GM21529 (cell line): ENCODE measurements at regions not wholly inside any gene's neighbourhood (a gene's known extent, or its start where the extent isn't known, plus 50 kb on each side); places are given as distances from the start of the nearest gene placed in this dataset.

Experiments
- ATAC-seq: cut with Tn5 transposase; IDR thresholded peaks from one replicate; pipeline ENCODE4 v1.9.1; 2021; ENCODE audit not compliant: unreplicated experiment

DNA sequence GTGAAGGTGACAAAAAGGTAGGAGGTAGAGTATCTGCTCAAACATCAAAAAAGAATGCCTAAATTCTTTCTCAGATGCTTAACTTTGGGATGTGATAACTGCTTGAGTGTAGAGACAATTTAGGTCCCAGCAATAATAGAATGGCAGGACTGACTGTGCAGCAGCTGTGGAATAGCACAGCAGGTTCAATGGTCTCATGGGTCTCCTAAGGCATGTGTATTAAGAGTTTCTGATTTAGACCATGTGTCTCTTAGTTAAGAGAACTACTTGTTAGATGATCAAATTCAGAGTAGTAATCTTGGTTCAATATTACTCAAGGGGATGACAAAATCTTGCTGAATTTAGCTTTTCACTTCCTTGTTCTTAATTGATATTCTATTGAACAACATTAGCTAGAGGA lies 72.0 kb downstream of the ALX1 start:
- no peak for ATAC-seq

DNA sequence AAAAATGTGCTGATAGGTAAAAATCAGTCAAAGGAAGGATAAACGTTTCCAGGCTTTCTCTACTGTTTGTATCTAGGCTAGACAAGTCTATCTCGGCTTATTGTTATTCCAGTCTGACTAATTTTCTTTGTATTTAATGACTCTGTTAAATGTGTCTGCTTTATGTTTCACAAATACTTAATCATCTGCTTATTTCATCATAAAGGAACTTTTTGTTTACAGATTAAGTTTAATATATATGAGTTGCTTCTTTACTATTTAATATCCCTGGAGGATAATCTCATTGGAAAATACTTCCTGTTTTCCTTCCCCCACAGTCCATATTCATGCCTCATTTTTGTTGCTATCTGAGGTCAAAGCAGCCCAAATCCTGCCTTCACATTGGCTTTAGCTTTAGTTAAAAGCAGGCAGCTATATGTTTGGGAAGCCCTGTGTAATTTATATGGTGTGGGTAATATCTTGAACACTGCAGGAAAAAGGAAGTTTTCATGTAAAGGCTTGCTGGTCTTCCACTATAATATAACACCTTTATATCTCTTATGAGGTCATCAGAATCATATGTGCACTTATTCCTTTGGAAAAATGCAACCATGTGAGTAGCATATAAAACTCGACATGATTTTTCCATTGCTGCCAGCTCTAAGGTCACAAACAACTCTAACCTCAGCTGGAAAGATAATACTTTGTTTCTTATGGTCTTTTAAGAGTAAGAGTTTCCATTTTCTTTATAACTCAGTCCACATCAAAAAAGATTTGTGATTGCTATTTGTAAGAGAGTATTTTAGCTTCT lies 76.8 kb downstream of the ALX1 start:
- no peak for ATAC-seq

- ATAC-seq, result no peak
Observed at GRCh38 chr12:85357609-85358008, 77.6 kb downstream of the ALX1 start.

DNA sequence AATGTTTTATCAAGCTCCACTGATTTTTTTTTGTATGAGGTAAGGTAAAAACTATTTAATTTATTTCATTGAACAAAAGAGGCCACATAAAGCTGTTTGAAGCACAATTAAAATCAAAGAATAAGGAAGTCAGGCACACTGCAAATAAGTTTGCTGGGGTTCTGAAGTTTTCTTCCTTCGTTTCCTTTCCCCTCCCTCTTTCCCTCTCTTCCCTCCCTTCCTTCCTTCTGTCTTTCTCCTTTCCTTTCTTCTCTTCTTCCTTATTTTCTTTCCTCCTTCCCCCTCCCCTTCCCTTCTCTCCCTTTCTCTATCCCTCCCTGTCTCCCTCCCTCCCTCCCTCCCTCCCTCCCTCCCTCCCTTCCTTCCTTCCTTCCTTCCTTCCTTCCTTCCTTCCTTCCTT lies 78.7 kb downstream of the ALX1 start:
- no peak for ATAC-seq

GRCh38 chr12:85363382-85364190 lies 83.6 kb downstream of the ALX1 start:
- no peak for ATAC-seq

GRCh38 chr12:85367936-85368335 lies 87.9 kb downstream of the ALX1 start:
- no peak for ATAC-seq

GRCh38 chr12:85369365-85370154 lies 89.5 kb downstream of the ALX1 start:
- no peak for ATAC-seq

DNA sequence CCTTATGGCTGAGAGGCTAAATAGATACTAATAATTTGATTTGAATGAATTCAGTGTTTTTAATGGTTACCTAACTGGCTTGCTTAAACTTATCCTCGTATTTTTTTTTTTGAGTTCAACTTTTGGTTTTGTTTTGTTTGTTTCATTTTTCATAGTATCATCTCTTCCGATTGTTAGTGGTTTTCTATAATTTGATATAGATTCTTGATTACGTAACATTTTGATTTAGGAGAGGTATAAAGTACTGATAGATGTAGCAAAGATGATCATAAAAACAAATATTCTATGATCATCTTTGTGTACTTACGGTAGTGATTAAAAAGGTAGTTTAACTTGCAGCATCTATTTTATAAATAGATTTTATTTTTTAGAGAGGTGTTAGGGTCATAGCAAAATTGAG lies 93.0 kb downstream of the ALX1 start:
- ATAC-seq, result no peak

- ATAC-seq, result no peak
Observed at GRCh38 chr12:85374981-85375380, 95.0 kb downstream of the ALX1 start.

DNA sequence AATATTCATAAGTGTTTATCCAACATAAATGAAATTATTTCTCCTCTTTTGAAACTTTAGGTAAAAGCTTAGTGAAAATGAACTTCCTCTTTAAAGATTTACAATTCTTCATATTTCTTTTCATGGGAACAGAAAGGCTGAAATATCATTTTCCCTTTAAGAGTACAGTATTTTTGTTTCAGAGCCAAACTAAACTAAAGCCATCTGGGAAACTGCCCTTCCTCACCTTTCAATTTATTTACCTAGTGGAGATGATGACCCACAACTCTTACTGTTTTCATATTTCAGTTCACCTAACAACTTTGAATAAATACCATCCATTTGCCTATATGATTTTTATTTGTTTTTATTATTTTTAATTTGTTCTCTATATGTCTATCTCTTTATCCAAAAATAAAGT lies 105.4 kb downstream of the ALX1 start:
- ATAC-seq, result no peak

GRCh38 chr12:85390266-85390665 lies 110.2 kb downstream of the ALX1 start:
- no peak for ATAC-seq

DNA sequence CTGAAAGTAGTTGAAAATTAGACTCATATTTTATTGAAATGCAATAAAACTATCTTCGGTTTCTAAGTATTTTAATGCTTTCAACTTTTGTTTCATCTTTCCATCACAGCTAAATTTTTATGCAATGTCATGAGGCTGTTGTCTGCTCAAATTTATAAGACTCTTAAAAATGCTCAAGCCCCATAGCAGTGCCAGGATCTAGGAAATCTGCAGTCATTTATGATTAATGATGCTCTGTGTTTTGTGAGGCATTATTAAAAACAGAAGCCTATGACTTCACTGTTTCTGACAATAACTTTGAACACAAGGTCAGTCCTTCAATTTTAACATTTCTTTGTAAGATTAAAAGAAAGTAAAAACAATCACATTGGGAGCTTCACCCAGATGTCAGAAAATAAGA lies 112.5 kb downstream of the ALX1 start:
- ATAC-seq, result no peak

- ATAC-seq, result no peak
Observed at GRCh38 chr12:85393606-85394005, 113.6 kb downstream of the ALX1 start.

GRCh38 chr12:85394065-85394464 lies 114.0 kb downstream of the ALX1 start:
- ATAC-seq, result no peak

- no peak for ATAC-seq
Observed at GRCh38 chr12:85394809-85395208, 114.8 kb downstream of the ALX1 start.

DNA sequence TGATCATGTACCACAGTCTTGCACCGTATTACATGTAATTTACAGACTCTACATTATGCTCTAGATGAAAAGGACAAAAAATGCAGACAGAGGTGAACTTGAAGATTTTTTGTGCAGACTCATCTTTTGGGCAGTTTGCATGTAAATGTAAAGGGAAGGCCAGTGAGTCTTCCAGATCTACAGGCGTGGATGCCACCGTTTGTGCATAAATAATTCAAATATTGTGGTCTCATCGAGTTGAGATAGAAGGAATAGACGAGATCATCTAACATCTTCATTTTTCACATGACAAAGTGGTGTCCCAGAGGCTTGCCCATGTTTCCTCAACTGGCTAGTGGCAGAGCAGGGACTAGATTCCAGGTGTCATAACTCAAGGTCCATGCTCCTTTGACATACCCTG lies 125.2 kb downstream of the ALX1 start:
- ATAC-seq, result no peak

DNA sequence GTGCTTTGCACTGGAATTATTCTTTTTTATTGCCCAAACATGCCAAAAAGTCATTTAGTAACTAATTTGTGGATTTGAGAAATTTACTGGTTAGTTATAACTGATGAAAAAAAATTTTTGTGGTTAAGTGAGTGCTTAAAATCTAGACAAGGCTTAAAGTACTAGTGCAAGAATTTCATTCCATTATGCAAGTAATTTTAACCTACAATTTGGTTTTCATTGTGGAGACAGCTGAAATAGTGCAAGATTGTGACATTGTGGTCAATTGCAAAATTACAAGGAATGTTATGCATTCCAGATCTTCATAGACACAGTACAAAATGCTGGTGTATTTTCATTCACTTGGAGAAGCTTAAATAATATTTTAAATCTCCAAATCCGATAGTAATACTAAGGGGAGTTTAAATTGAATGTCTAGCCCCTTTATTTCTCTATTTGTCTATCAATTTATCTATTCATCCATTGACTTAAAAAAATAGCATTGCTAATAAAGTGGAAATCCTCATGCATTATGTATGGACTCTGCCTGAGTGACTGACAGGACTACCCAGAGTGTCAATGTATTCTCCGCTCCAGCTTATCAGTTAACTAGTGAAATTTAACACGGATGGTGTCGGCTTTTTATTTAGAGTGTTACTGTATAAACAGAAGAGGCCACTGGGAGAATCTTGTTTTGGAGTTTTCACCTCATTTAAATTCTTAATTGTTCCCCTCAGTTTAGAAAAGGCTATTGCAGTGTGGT lies 125.9 kb downstream of the ALX1 start:
- no peak for ATAC-seq

DNA sequence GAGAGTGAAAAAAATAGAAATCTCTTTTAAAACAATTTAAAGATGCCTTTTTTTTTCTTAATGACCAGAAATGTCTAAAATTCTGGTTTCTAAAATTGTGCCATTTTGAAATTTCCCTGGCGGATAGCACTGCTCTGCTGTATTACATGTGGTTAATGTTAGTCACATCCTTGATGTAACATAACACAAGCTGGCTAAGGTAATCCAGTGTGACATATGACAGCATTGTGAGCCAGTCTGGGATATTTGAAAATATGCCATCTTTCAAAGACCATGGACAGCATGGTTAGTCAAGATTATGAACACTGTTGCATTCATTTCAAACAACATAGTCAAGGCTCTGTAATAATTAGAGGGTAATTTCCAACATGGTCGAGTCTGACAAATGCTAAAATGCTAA lies 133.2 kb downstream of the ALX1 start:
- no peak for ATAC-seq

GRCh38 chr12:85422762-85423161 lies 142.7 kb downstream of the ALX1 start:
- ATAC-seq, result no peak

DNA sequence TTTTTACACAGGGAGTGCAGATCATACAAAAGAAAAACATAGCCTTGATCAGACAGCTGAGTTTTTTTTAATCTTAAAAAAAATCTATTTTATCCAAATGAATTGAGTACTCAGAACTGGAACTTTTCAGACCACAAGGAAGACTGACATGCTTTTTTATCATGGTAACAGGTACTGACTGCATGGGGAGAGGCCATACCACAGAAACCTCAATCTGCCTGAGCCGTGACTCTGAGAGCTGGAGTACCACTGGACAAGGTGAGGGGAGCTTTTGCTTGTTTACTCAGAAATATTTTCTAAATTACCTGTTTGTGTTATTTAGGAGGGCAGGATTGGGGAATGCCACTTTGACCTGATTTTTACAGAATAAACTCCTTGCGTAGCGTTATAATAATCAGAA lies 143.9 kb downstream of the ALX1 start:
- ATAC-seq, result peak; percentile 54
